GM21529 (cell line): ENCODE measurements at regions not wholly inside any gene's neighbourhood (a gene's known extent, or its start where the extent isn't known, plus 50 kb on each side); places are given as distances from the start of the nearest gene placed in this dataset.

ENCODE experiments used
- ATAC-seq: cut with Tn5 transposase; IDR thresholded peaks from one replicate; pipeline ENCODE4 v1.9.1; 2021; ENCODE audit not compliant: unreplicated experiment

DNA sequence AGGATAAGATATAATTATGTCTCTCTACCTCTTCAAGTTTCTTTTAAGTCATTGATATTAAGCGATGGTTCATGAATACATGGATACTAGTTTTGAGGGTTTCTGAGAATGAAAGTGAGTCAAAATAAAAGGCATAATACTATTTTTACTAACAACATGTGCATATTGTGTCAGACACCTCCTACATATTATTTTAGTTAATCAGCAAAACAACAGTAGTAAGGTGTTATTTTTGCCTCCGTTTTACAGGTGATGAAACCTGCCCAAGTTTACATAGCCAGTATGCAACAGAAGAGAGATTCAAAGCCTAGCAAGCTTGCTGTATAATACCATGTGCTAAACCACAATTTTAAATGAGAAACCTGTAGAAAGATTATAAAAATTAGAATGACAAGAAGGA lies 544.1 kb downstream of the EPHA5 start:
- no peak for ATAC-seq

DNA sequence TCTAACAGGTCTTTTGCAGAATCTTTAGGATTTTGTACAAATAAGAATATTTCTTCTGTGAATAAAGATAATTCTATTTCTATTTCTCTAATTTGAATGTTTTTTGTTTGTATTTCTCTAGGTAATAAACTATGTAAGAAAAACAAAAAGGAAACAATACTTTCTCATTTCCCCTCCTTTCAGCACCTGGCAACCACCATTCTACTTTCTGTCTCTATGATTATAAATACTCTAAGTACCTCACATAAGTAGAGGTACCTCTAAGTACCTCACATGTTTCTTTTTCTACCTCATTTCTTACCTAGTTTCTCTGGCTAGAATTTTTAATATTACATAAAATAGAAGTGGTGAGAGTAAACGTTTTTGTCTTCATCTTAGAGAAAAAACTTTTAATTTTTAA lies 550.0 kb downstream of the EPHA5 start:
- no peak for ATAC-seq

DNA sequence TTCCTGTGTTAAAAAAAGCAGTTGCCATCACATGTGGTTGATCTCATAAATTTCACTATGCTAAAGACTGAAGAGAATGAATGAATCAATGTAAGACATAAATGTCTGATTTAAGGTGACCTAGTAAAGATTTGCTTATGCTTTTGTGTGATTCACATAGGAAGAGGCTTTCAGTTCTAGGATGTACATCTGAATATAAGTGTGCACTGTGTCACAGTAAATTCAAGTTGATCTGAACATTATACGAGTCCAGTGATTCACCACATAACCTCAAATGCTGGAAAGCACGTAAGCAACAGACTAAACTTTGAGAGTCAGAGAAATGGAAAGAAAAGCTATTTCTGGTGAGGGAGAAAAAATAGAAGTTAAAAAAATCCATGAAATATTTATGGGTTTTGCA lies 567.9 kb downstream of the EPHA5 start:
- ATAC-seq = no peak

DNA sequence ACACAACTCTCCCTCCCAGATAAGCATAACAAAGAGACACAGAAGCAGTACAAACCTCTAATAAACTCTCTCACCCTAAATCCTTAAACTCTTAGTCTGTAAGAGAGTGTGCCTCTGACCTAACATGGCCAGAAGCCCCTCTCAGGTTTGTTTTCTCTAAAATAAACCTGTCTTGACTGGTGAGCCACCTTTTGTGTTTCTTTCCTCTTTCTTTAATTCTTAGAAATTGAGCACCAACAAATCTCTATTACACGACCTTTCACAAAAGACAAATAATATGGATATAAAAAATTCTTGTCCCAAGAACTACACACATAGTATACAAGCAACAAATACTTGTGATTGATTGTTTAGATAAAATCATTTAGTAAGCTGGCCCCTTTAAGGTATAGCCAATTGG lies 573.7 kb downstream of the EPHA5 start:
- no peak for ATAC-seq

DNA sequence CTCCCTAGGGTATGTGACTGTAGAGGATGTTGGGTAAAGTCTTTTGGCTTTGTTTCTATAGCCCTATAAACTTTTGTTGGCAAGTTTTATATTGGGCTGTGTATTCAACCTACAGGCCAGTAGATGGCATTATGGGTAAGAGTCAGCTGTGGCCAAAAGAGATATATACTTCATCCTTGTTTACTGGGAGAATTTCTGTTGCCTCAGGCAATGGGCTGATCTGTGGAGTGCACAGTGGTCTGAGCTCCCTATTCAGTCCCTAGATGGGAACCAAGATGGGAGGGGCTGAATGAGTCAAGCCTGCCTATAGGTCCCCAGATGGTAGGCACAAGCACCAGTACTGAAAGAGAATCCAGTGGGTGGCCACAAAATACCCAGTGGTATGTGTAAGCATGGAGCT lies 580.6 kb downstream of the EPHA5 start:
- no peak for ATAC-seq

DNA sequence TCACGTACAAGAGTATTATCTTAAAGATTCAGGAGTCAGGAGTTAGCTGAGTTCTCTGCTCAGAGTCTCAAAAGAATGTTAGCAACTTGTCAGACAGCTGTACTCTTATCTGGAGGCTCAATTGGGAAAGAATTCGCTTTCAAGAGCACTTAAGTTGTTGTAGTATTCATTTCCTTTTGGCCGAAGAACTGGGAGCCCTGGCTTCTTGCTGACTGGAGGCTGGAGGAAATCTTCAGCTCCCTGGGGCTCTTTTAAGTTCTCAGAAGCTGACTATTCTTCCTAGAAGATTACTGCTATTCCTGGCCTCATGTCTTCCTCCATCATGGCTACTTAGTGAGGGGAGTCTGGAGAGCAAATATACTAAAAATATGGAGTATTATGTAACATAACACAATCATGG lies 587.2 kb downstream of the EPHA5 start:
- ATAC-seq = no peak

DNA sequence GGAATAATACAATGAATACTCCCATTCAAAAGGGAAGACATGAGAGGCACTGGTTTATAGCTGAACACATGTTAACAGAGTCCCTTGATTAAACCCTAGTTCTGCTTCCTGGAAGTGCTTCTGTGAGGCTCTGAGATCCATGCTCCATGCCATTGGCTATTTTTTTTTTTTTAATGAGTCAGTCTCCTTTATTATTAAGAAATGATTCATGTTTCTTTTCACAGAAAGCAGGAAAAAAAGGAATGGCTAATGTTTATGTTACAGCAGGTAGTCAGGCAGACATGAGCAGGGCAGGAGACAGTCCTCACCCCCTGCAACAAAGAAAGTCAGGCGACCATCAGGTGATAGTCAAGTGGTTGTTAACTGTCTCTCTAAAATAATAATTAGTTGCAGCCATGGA lies 598.7 kb downstream of the EPHA5 start:
- ATAC-seq = no peak

DNA sequence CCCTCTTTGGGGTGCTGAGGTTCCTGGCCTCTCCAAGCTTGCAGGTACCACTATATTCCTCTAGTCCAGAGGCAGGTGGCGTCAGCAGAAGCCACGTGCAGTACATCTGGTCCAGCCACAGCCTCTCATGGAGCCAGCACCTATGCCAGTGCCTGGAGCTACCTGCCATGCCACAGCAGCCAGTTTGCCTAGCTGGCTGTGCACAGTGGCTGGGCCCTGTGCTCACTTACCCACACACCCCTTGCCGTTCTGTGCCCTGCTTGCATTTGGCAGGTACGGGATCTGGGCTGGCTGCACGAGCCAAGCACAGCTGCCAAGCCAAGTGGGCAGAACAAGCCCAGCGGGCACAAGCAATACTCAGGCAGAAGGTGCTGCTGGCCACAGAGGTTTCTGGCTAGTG lies 601.1 kb downstream of the EPHA5 start:
- ATAC-seq = no peak

DNA sequence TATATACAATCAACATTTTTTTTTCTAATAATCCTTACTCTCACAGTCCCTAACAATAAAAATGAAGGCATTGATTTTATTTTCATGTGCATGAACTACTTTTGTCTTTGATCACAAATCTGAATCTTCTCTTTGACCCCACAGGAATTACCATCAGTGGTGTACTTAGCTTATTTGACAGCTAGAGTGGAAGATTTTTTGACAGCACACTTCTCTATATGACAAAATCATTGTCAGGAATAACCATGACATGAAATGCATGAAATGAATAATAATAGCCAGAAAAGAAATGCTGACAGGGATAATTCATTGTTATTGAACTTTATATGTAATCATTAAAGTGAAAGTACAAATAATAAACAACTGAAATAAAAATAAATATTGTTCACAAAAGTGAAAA lies 604.2 kb downstream of the EPHA5 start:
- ATAC-seq = no peak

DNA sequence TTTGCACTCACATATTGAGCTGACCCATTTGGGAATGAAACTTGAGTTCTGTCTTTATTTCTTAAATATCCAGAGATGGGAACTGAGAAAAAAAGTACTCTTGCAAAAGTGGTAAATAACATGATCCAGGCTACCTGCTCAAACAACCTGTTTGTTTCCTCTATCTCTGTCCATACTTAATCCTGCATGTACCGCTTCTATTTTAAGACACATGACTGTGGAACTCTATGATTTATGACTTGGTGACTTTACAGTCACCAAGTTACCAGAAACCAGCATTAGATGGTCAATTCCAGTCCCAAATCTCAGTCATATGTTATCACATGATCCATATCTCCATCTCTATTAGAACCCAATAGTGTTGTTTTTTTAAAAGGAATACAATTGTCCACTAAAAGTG lies 606.7 kb downstream of the EPHA5 start:
- no peak for ATAC-seq

DNA sequence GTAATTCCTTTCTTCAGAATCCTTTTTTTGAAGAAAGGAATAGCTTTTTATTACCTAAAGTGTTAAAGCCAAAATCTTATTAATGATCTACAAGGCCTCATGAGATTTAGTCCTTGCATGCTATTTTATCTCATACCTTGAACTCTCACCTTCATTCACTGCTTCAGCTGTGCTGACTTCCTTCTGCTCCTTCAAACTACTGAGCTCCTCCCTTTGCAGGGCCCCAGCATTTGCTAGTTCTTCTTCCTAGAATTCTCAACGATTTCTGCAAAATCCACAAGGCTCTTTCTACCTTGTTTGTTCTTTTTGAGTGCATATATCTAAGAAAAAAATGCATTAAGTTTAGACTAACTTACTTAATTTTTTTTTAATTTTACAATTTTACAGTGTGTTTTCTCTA lies 619.5 kb downstream of the EPHA5 start:
- ATAC-seq = no peak

DNA sequence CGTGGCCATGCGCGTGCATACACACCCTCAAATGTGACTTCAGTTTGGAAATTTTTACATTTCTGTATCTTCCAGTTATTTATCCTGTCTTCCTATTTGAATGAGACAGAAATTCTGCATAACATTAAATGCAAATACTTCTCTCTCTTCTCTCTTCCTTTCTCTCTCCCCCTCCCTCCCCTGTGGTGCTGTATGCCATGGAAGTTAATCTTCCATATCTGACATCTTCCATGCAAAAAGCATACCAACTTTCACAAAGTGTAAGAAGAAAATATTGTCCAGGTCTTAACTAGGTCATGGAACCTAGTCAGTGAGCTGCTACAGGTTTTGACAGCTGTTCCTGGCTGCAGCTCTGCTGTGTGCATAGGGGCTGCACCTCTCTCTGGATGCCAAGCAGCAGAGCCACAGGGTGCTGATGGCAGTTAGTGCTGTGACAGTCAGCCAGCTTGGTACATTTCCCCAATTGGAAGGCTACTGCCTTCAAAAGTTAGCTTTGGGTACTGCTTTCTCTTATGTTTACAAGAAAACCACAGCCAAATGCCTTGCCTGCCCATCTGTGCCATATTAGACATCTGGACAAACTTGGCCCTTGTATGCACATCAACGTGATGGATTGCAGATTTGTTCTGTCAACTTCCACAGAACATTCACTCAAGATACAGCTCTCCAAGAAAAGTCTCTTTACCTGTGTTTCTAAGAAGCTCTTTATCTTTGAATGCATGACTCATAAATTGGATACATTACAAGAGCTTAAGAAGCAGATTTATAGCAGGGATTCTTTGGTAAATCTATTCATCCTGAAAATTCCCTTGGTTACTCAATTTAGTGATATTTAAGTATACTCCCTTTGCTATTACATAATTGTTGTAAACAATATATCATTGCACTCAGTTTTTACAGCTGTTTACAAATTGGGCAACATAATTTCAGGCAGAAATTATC lies 623.8 kb downstream of the EPHA5 start:
- no peak for ATAC-seq

DNA sequence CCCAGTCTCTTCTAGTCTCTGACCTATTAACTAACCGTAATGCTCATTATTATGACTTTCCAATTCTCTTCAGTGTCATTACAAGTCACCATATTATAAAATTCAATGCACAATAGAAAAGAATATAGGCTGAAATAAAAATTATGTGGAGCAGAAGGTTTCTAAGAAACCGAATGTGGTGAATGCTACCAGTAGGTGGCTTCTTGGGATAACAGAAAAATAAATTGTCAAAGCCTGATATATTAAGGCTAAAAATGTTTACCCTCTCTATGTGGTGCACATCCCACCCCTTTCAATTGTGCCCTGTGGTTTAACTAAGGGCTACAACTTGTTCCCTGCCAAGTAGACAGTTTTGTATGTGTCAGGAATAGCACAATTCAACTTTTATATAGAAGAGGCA lies 624.6 kb upstream of the TECRL start:
- ATAC-seq = no peak

DNA sequence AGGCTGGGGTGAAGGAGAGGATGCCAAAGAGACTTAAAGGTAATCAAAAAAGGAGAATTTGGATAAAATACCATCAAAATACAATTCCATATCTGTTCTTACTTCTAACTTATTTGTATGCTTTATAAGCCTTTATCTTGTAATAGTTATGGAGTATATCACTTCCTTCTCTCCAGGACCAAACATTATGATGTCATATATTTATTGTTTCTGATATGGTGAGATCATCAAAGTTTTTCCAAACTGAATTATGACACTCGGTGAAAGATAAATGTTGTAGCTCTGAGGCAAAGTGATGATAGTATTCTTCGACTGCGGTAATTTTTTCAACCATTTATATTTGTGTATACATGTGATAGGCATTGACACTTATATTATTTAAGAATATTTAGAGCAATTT lies 619.3 kb upstream of the TECRL start:
- no peak for ATAC-seq

DNA sequence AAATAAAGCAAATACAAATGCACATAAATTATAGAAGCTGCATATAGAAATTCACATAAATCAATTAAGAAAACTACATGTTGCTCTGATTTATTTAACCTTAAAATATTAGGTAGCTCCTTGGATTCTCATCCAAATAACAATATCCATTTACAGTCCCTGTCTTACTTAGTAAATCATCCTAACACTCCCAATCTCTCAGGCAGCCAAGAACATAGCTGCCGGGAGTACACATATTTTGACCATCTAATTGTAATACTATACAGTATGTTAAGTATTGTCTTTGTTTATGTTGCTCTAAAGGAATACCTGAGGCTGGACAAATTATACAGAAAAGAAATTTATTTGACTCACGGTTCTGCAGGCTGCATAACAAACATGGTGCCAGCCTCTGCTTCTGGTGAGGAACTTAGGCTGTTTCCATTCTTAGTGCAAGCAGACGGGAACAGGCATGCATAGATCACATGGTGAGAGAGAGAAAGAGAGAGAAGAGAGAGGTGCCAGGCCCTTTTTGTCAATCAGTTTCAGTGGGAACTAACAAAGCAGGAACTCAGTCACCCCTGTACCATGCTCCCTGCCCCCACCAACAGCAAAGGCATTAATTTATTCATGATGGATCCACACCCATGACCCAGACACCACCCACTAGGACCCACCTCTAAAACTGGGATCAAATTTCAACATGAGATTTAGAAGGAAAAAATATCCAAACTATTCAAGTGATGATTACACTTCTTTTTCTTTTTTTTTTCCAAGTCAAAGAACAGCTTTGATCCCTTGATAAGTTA lies 614.8 kb upstream of the TECRL start:
- ATAC-seq = no peak

DNA sequence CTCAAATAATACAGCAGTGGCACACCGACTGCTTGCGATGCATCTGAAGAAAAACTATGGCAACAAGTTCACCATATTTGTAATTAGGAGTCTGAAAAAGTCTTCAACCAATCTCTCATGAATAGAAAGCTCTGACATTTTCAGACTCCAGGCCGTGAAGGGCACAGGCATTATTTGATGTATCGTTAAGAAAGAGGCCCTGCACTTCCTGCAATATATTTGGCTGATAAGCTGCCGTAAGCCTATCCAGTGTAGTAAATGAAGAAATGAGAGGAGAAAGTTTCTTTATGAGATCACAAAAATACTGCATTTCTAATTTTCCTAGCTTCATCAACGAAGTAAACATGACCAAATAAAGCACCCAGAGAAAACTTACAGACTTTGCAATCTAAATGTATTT lies 613.8 kb upstream of the TECRL start:
- no peak for ATAC-seq

DNA sequence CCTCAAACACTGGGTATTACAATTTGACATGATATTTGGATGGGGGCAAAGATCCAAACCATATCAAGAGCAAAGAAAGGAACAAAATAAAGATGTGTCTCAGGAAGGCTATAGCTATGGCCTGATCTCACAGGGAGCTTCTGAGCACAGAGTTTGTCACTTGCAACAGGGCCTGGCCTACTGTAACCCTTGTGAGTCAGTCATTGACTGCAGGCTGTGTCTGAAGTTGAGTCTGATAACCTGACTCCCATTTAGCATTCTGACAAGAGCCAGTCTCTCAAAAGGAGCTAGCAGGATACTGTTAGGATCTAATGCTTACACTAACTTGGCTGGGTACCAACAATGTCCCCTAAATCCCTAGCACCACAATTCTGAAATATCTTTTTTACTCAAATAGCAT lies 612.5 kb upstream of the TECRL start:
- ATAC-seq = no peak

DNA sequence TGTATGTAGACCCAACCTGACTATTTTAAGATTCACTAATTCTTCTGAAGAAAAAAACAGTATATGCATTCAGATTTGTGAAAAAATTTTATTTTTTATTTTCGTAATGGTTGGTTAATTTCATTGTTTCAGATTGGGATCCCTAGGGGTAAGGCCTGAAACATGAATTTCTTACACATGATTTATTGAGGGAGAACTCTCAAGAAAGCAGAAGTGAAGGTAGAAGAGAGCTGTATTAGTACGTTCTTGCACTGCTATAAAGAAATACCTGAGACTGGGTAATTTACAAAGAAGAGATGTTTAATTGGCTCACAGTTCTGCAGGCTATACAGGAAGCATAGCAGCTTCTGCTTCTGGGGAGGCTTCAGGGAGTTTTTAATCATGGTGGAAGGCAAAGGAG lies 611.9 kb upstream of the TECRL start:
- ATAC-seq = no peak

DNA sequence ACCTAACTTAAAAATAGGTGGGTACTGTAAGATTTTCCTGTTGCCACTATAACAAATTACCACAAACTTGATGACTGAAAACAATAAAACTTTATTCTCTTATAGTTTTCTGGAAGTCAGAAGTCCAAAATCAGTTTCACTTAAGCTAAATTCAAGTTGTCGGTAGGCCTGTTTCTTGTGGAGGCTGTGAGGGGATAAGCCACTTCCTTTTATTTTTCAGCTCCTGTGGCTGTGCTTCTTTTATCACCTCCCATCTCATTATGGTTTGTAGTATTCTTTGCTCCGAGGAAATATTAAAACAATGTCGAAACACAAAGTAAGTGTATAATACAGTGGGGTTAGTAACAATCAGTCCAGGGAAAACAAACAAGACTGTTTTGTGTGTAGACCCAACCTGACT lies 610.5 kb upstream of the TECRL start:
- no peak for ATAC-seq

DNA sequence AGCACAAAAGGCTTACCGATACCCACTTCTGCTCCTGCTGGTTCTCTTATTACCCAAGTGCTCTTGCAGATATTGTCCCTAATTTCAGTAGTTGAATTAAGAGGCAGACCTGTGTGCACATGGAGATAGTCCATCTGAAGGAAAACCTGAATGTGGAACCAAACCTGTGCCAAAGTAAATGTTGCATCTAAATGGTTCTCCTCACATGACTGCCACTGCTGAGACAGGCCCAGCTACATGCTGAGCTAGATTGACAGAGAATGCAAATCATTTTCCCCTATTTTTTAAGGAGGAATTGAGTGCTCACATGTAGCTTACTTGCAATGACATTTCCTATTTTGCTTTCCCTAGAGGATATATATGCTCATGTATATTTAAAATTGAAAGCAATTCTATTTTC lies 609.1 kb upstream of the TECRL start:
- no peak for ATAC-seq

DNA sequence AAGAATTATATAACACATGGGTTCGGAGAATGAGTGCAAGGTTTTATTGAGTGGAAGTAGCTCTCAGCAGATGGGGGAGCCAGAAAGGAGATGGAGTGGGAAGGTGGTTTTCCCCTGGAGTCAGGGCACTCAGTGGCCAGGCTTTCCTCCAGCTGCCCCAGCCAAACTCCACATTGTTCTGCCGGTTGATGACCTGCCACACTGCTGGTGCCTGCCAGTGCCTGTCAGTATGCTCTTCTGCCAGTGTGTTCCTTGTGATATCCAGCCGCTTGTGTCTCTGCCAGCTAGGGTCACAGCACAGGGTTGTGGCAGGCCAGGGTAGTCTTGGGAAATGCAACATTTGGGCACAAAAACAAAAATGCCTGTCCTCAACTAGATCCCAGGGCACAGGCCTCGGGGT lies 604.8 kb upstream of the TECRL start:
- ATAC-seq = no peak

DNA sequence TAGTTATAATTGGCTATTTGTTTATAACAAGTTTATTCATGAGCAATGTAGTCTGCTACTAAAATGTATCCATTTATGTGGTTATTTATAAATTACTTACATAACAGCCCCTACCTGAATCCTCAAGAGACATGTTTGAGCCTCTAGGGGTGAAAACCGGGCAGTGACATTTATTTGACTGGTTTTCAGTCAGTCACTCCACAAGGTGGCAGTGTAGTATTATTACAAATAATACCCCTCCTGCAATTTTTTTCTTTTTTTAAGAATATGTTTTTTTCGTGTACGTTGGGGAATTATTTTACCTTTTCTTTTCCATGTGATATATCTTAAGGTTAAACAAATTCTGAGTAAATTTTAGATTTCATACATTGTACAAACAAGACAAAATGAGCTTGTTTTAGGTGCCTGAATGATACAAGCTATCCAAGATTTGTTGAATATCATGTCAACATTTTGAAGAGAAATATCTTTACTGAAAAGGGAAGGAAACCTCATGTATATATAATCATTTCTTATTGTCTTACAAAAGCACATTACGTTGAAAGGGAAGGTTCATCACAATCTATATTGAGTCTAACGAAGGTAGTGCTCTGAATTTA lies 598.7 kb upstream of the TECRL start:
- no peak for ATAC-seq
